ENCODE measurements at regions not wholly inside any gene's neighbourhood (a gene's known extent, or its start where the extent isn't known, plus 50 kb on each side); places are given as distances from the start of the nearest gene placed in this dataset.

GRCh38 chr5:85077581-85077980 is 692.9 kb upstream of the EDIL3 start:
- TF ChIP-seq CTCF (IDR thresholded peaks at IDR 0.05; ENCODE audit: insufficient read depth, low read length): no peak
- DNase-seq (ENCODE audit: low read depth): no peak

GRCh38 chr5:85096421-85096820 is 711.7 kb upstream of the EDIL3 start:
- TF ChIP-seq CTCF (IDR thresholded peaks at IDR 0.05; ENCODE audit: insufficient read depth, low read length): no peak
- H3K4me3 ChIP-seq (ENCODE audit: low read depth, low read length): no peak overlapping the region
- no peak for DNase-seq (ENCODE audit: low read depth)

More at GRCh38 chr5:85077581-85077980, 692.9 kb upstream of the EDIL3 start:
- no peak overlapping the region for H3K4me3 ChIP-seq (ENCODE audit: low read depth, low read length)

- TF ChIP-seq CTCF (IDR thresholded peaks at IDR 0.05; ENCODE audit: insufficient read depth, low read length): no peak
- no peak overlapping the region for H3K4me3 ChIP-seq (ENCODE audit: low read depth, low read length)
Observed at GRCh38 chr5:85108471-85108870, 723.8 kb upstream of the EDIL3 start.

GRCh38 chr5:85109616-85110015 is 724.9 kb upstream of the EDIL3 start:
- DNase-seq (ENCODE audit: low read depth): no peak
- no peak for TF ChIP-seq CTCF (IDR thresholded peaks at IDR 0.05; ENCODE audit: insufficient read depth, low read length)
- H3K4me3 ChIP-seq (ENCODE audit: low read depth, low read length): no peak overlapping the region

More at GRCh38 chr5:85108471-85108870, 723.8 kb upstream of the EDIL3 start:
- no peak for DNase-seq (ENCODE audit: low read depth)

DNA sequence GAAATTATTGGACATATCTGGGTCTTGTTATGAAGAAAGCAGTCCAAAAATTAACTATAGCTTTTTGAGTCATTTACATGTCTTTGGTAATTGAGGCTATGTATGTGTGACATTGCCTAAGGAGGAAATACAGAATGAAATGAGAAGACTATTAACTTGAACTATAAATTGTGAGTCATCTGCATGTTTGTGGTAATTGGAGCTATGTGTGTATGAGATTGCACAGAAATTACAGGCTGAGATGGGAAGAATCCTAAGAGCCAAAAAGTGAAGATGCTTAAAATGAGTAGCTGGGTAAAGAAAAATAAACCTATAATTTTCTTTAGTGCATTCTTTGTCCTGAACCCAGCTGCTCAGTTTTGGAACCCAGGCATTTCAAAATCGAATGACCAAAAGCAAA is 747.6 kb upstream of the EDIL3 start:
- no peak for DNase-seq (ENCODE audit: low read depth)
- TF ChIP-seq CTCF (IDR thresholded peaks at IDR 0.05; ENCODE audit: insufficient read depth, low read length): no peak

DNA sequence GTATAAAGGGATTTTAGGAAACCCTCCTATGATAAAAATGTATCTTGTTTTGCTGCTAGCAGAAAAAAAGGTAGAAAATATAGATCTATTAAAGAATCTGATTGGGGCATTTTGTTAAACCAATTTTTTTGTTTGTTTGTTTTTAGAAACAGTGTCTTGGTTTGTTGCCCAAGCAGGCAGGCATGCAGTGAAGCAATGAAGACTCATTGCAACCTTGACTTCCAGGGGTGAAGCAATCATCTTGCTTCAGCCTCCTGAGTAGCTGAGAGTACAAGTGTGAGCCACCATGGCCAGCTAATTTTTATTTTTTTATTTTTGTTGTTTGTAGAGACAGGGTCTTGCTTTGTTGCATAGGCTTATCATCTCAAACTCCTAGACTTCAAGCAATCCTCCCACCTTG is 755.8 kb upstream of the EDIL3 start:
- DNase-seq (ENCODE audit: low read depth): no peak
- H3K4me3 ChIP-seq (ENCODE audit: low read depth, low read length): no peak overlapping the region
- no peak for TF ChIP-seq CTCF (IDR thresholded peaks at IDR 0.05; ENCODE audit: insufficient read depth, low read length)

More for the DNA sequence above, 747.6 kb upstream of the EDIL3 start:
- H3K4me3 ChIP-seq (ENCODE audit: low read depth, low read length): no peak overlapping the region

DNA sequence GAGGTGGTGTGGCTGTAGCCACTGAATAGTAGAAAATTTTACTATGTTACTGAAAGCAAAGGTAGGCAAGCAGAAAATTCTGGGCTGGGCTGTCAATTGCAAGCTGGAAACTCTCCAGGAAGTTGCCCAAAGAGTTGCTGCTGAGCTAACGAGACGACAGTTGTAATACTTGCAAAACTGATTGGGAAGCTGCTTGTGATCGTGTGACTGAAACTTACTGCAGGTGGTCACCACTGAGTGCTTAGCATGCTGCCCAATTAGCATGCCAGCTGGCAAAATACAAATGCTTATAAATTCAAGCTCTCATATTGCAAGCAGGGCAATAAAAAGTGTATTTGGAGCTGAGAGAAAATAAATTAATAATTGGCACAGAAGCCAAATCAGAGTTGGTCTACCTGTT is 758.5 kb upstream of the EDIL3 start:
- TF ChIP-seq CTCF (IDR thresholded peaks at IDR 0.05; ENCODE audit: insufficient read depth, low read length): no peak
- no peak overlapping the region for H3K4me3 ChIP-seq (ENCODE audit: low read depth, low read length)
- no peak for DNase-seq (ENCODE audit: low read depth)
